ENCODE measurements at regions not wholly inside any gene's neighbourhood (a gene's known extent, or its start where the extent isn't known, plus 50 kb on each side); places are given as distances from the start of the nearest gene placed in this dataset.

- no peak for TF ChIP-seq ZC3H10 (CRISPR knock-in tag; IDR thresholded peaks at IDR 0.05)
- no peak for TF ChIP-seq RARB (CRISPR knock-in tag; IDR thresholded peaks at IDR 0.05)
- TF ChIP-seq PPARA (CRISPR knock-in tag; IDR thresholded peaks at IDR 0.05; ENCODE audit: borderline replicate concordance) = no peak
- TF ChIP-seq SNAI2 (CRISPR knock-in tag; IDR thresholded peaks at IDR 0.05) = no peak
Measured at GRCh38 chr5:68405026-68405684, 189.6 kb downstream of the PIK3R1 start.

Data from SK-N-SH treated with all-trans-retinoic acid at 6 μM for 48 hours (cell line).